ENCODE measurements at regions not wholly inside any gene's neighbourhood (a gene's known extent, or its start where the extent isn't known, plus 50 kb on each side); places are given as distances from the start of the nearest gene placed in this dataset.

DNA sequence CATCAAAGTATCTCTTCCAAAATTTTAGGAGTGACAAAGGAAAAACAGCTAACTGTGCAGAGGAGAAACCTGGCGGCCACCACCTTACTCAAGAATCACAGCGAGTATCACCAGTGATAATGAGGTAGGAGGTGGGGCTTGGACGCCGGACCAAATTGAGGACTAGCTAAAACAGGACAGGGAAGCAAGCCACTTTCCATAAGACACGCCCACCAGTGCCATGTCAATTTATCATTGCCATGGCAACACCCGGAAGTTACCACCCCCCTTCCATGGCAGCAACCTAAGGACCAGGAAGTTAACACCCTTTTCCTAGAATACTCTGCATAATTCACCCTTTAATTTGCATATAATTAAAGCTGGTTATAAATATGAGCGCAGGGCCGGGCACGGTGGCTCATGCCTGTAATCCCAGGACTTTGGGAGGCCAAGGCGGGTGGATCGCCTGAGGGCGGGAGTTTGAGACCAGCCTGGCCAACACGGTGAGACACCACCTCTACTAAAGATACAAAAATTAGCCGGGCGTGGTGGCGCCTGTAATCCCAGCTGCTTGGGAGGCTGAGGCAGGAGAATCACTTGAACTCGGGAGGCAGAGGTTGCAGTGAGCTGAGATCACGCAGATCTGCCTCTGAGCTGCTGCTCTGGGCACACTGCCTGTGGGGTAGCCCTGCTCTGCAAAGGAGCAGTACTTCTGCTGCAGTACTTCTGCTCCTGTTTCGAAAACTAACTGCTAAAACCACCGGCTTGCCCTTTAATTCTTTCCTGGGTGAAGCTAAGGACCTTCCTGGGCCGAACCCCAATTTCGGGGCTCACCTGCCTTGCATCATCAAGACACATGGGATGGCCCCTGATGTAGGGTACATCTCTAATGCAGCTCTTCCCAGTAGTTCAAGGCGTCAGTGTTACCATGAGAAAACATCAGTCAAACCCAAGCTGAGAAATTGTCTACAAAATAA lies 116.7 kb downstream of the HMX1 start:
- no peak overlapping the region for H3K4me3 ChIP-seq (ENCODE audit: low read depth, low read length)
- TF ChIP-seq, protein P1, sequence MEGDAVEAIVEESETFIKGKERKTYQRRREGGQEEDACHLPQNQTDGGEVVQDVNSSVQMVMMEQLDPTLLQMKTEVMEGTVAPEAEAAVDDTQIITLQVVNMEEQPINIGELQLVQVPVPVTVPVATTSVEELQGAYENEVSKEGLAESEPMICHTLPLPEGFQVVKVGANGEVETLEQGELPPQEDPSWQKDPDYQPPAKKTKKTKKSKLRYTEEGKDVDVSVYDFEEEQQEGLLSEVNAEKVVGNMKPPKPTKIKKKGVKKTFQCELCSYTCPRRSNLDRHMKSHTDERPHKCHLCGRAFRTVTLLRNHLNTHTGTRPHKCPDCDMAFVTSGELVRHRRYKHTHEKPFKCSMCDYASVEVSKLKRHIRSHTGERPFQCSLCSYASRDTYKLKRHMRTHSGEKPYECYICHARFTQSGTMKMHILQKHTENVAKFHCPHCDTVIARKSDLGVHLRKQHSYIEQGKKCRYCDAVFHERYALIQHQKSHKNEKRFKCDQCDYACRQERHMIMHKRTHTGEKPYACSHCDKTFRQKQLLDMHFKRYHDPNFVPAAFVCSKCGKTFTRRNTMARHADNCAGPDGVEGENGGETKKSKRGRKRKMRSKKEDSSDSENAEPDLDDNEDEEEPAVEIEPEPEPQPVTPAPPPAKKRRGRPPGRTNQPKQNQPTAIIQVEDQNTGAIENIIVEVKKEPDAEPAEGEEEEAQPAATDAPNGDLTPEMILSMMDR (IDR thresholded peaks at IDR 0.05; ENCODE audit: low read depth, low read length) = no peak

DNA sequence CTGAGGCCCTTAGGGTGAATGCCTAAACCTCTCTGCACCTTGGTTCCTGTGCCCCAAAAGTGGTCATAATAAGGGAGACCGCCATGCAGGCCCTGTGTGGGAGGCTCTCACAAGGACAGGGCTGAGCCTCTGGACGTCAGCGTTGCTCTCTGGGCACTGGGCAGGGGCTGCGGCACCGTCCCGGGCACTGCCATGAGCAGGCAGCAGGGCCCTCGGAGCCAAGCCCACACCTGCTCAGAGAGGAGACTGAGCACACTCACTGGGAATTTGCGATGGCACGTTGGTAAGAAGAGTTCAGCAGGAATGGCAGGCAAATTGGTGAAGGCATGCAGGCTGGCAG lies 123.4 kb downstream of the HMX1 start:
- no peak overlapping the region for H3K4me3 ChIP-seq (ENCODE audit: low read depth, low read length)
- TF ChIP-seq, protein P1 (IDR thresholded peaks at IDR 0.05; ENCODE audit: low read depth, low read length) = no peak

DNA sequence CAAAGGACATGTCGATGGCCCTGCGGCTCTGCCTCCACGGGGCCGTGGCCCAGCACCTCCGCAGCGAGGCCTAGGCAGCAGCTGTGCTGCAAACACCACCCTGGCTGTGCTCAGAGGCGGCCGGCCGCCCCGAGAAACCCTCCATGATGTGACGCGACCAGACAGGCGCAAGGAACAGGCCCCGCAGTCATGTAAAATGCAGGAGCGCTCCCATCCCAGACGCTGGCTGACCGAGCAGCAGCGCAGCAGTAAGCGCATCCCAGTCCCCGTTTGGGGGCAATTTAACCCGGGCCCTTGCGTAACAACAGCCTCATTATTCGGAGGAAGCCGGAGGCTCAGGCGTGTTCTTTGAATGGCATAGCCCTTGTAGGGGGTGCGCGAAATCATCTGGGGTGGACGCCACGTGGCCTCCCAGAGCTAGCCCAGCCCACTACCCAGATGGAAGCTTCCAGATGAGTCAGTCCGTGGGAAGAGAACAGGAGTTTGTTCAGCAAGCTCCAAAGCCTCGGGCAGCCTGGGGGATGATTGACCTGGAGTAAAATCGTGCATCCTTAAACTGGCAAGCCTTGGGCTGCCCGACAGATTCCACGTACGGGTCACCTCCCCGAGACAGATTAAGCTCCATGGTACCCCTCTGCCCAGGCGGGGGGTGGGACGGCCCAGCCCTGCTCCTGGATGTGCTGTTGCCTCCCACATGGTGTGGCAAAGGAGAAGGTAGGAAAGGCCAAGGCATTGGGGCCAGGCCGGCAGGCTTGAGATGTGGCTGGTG lies 124.0 kb downstream of the HMX1 start:
- no peak overlapping the region for H3K4me3 ChIP-seq (ENCODE audit: low read depth, low read length)
- TF ChIP-seq, protein P1 (IDR thresholded peaks at IDR 0.05; ENCODE audit: low read depth, low read length) = no peak

DNA sequence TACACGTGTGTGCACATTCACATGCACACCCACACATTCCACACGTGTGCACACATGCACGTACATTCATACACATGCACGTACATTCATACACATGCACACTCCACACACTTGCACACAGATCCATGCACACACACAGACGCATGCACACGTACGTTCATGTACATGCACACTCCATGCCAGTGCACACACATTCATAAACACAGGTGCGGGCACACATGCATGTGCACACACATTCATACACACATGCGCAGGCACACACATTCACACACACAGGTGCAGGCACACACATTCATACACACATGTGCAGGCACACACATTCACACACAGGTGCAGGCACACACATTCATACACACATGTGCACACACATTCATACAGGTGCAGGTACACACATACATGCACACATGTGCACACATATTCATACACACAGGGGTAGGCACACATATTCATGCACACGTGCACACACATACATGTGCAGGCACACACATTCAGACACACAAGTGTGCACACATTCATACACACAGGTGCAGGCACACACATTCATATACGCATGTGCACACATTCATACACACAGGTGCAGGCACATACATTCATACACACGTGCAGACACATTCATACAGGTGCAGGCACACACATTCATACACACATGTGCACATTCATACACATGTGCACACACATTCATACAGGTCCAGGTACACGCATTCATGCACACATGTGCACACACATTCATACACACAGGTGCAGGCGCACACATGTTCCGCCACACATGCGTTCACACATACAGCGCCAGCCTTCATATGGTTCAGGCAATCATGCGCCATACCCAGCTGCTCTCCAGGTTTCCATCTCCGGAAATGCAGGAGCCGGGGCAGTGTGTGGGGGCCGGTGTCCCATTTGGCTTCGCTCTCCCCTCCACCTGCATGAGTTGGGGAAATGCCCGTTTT lies 124.8 kb downstream of the HMX1 start:
- TF ChIP-seq, protein P1 (IDR thresholded peaks at IDR 0.05; ENCODE audit: low read depth, low read length) = no peak
- no peak overlapping the region for H3K4me3 ChIP-seq (ENCODE audit: low read depth, low read length)

DNA sequence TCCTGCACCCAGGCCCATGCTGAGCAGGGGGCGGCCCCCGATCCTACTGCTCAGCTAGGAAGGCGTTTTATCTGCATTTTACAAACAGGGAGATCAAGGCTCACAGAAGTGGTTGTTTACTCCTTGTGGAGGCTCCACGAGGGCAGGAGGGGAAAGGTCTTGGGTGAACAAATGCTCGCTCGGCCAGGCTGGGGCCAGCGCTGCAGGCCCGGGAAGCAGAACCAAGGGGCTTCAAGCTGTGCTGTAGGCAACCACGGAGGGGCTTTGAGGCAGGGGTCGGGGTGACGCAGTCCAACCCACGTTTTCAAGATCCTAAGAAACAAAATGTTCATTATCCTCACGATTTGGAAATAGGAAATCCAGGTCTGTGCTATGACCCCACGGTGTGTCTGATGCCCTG lies 125.8 kb downstream of the HMX1 start:
- TF ChIP-seq, protein P1 (IDR thresholded peaks at IDR 0.05; ENCODE audit: low read depth, low read length) = no peak
- no peak overlapping the region for H3K4me3 ChIP-seq (ENCODE audit: low read depth, low read length)

DNA sequence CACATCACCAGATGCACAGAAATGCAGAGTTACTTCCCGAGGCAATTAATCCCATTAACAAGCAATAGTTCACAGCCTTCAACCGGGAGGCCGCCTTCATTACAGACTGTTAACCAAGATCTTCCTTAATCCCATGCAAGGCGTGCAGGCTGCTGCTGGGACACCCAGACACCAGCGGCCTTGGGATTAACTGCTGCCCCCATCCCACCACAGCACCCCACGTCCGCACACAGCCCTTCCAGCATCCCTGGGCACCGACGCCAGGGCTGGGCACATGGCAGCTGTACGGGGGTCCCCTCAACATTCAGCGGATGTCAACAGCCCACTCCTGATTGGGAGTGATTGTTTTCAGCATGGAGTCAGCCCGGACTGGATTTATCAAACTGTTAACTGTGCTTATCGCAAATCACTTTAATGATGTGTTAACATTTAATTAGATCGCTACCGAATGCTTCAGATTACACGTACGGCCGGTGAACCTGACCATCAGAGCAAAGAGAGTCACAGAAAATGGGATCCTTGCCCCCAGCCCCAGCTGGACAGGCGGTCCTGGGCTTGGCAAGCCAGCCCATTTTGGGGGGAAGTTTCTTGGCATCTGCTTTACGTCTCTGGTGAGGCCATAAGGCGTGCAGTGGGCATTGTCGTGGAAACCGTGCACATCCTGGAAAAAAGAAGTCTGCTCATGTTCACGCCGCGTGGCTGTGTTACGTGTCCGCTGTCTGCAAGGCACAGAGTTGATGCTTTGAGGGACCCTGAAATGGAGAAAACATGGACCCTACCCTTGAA lies 126.4 kb downstream of the HMX1 start:
- no peak overlapping the region for H3K4me3 ChIP-seq (ENCODE audit: low read depth, low read length)
- TF ChIP-seq, protein P1 (IDR thresholded peaks at IDR 0.05; ENCODE audit: low read depth, low read length) = no peak

Data from WI38 (cell line).